Activated CD4-positive, alpha-beta T cell treated with anti-CD3 and anti-CD28 coated beads, Interleukin-2, amount 10 ng/mL, durations not matched to agents 7 days and 5 days (primary cell): ENCODE measurements at regions not wholly inside any gene's neighbourhood (a gene's known extent, or its start where the extent isn't known, plus 50 kb on each side); places are given as distances from the start of the nearest gene placed in this dataset.
"Not testable (repeated sequence)": the region's sequence is repeated elsewhere in the genome, so short reads cannot be mapped to it uniquely, and the experiment has no call there.

Experiments
- CTCF ChIA-PET: fragments of 350-600 bp; sonication (Branson Sonifier 250); formaldehyde crosslinking; loops from one replicate; lab custom pipeline; 2021; ENCODE audit warnings: antibody characterized with exemption; lab: Charles Lee
- POLR2A ChIA-PET: fragments of 350-600 bp; sonication (Branson Sonifier 250); formaldehyde crosslinking; loops from one replicate; lab custom pipeline; 2021; ENCODE audit warnings: antibody characterized with exemption; lab: Charles Lee
- DNase-seq: peaks from one replicate; pipeline ENCODE4 v3.0.0-alpha.2; 2020
- H3K27ac Mint-ChIP-seq: one replicate; pipeline ENCODE4 v1.8.0; 2021; ENCODE audit warnings: mild to moderate bottlenecking, moderate library complexity, mixed read lengths
- H3K27me3 Mint-ChIP-seq: one replicate; pipeline ENCODE4 v1.8.0; 2021; ENCODE audit warnings: mixed read lengths
- H3K36me3 Mint-ChIP-seq: one replicate; pipeline ENCODE4 v1.8.0; 2021; ENCODE audit warnings: low read depth, mixed read lengths
- H3K4me1 Mint-ChIP-seq: one replicate; pipeline ENCODE4 v1.8.0; 2021; ENCODE audit warnings: mixed read lengths
- H3K4me3 Mint-ChIP-seq: one replicate; pipeline ENCODE4 v1.8.0; 2021; ENCODE audit warnings: mild to moderate bottlenecking, moderate library complexity, mixed read lengths
- H3K9me3 Mint-ChIP-seq: one replicate; pipeline ENCODE4 v1.8.0; 2021; ENCODE audit warnings: mixed read lengths

DNA sequence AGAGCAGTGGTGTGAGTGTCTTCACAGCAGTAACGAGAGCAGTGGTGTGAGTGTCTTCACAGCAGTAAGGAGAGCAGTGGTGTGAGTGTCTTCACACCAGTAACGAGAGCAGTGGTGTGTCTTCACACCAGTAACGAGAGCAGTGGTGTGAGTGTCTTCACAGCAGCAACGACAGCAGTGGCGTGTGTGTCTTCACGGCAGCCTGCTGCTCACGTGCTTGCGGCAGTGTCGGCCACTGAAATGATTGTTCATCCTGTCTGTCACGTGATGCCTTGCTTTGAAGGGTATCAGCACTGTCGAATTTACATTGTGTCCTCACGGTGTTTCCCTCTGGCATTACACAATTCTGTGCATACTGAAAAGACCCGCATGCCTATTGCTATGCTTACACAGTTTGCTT lies 541.4 kb upstream of the SALL3 start:
- H3K27me3 Mint-ChIP-seq, H3K4me1 Mint-ChIP-seq, H3K27ac Mint-ChIP-seq, DNase-seq, POLR2A ChIA-PET, CTCF ChIA-PET, H3K36me3 Mint-ChIP-seq, H3K4me3 Mint-ChIP-seq, H3K9me3 Mint-ChIP-seq: not testable (repeated sequence)

DNA sequence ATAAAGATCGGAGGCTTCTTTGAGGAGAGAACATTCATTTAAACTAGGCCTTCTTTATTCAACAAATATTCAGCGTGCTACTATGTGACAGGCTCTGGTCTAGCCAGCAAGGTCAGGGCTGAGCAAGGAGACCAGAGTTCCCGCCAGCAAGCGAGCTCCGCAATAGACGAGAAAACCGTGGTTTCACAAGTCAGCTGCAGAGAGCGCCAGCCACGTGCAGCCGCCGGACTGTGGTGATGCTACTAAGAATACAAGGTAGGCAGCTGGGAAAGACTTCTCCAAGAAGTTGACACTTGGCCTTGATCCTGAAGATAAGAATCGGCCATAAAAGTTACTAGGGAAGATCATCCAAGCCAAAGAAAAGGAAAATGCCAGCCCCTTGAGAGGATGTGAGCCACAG lies 533.7 kb upstream of the SALL3 start:
- no peak for DNase-seq
- ChIA-PET POLR2A (no interaction called here), CTCF (no interaction called here)
- H3K9me3 Mint-ChIP-seq, result no peaks in the 10 kb centered on the region
- no peaks in the 10 kb centered on the region for H3K4me1 Mint-ChIP-seq
- H3K27ac Mint-ChIP-seq, result no peak overlapping the region
- no peak overlapping the region for H3K4me3 Mint-ChIP-seq
- H3K27me3 Mint-ChIP-seq, result no peaks in the 10 kb centered on the region
- no peaks in the 10 kb centered on the region for H3K36me3 Mint-ChIP-seq

DNA sequence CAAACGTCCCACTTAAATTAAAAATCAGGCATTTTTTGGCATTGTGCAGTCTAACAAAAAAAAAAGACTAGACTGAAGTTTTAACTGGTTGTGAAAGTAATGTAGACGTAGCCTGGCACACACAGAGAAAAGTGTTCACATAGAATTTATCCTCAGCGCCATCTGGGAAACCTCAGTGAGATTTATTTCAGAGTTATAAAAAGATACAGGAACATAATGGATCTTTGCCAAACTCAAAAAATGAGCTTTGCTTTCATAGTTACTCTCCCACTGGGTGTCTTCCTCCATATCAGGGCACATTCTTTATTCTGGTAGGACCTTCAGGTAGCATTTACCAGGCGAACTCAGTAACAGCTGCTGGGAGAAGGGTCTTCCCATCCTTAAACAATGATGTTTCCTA lies 532.4 kb upstream of the SALL3 start:
- H3K36me3 Mint-ChIP-seq, result no peaks in the 10 kb centered on the region
- no peak overlapping the region for H3K27ac Mint-ChIP-seq
- CTCF ChIA-PET, result no interaction called here
- no peaks in the 10 kb centered on the region for H3K27me3 Mint-ChIP-seq
- no peaks in the 10 kb centered on the region for H3K9me3 Mint-ChIP-seq
- no peak for DNase-seq
- H3K4me3 Mint-ChIP-seq, result no peak overlapping the region
- H3K4me1 Mint-ChIP-seq, result no peaks in the 10 kb centered on the region
- POLR2A ChIA-PET, result no interaction called here

DNA sequence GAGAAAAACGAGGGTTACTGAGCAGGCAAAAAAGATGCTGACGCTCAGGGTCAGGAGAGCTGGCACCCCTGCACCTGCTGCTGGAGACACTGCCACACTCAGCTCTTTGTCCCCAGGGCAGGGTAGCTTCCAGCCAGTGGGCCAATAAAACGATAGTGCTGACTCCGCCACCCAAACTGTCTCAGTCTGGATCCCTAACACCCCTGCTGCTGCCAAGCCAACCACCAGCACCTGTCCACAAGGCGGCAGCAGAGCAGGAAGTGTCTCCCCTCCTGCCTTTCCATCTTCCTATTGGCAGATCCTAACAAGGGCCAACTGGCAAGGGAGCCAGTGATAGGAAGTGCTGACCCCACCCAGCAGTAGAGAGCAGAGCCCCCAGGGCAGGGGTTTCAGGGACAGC lies 531.5 kb upstream of the SALL3 start:
- H3K4me3 Mint-ChIP-seq, result no peak overlapping the region
- no peaks in the 10 kb centered on the region for H3K4me1 Mint-ChIP-seq
- no peaks in the 10 kb centered on the region for H3K9me3 Mint-ChIP-seq
- H3K36me3 Mint-ChIP-seq, result no peaks in the 10 kb centered on the region
- CTCF ChIA-PET, result no interaction called here
- no peak for DNase-seq
- POLR2A ChIA-PET, result no interaction called here
- H3K27ac Mint-ChIP-seq, result no peak overlapping the region
- no peaks in the 10 kb centered on the region for H3K27me3 Mint-ChIP-seq

DNA sequence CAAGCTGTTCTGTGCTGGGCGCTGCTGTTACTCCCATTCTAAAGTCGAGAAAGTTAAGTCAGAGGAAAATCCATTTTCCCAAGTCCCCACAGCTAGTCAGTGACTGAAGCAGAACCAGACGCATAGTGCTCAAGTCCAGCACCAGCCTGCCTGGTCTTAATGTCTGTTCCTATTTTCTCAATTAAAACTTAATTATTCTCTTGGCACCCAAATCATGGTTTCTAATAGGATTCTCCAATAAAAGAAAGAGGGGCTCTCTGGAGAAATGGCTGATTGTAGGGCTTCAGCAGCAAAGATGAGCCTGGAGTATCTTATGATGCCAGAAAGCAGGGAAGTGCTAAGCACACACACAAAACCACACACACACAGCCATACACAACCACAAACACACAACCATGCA lies 531.0 kb upstream of the SALL3 start:
- ChIA-PET POLR2A (no interaction called here), CTCF (no interaction called here)
- no peak for DNase-seq
- no peak overlapping the region for H3K27ac Mint-ChIP-seq
- H3K27me3 Mint-ChIP-seq, result no peaks in the 10 kb centered on the region
- H3K4me1 Mint-ChIP-seq, result no peaks in the 10 kb centered on the region
- H3K4me3 Mint-ChIP-seq, result no peak overlapping the region
- no peaks in the 10 kb centered on the region for H3K9me3 Mint-ChIP-seq
- H3K36me3 Mint-ChIP-seq, result no peaks in the 10 kb centered on the region

DNA sequence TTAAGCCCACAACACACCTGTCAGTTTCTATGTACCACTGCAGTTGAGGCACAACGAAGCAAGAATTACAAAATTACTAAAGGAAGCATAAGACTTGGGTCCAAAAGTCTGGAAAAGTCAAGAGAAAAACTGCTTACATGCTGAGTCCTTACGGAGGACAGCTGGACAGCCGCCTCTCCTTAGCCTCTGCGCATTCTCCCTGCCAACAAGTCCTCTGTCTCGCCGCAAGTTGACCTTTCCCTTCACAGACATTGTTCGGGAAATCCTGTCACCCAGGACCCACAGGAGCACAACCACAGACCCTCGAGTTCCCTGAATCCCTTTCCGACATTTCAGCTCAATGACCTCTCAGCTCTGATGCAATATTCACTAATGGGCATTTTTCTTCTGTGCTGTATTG lies 525.4 kb upstream of the SALL3 start:
- Mint-ChIP-seq H3K4me1 (no peaks in the 10 kb centered on the region), H3K27me3 (no peaks in the 10 kb centered on the region), H3K36me3 (no peaks in the 10 kb centered on the region), H3K9me3 (no peaks in the 10 kb centered on the region), H3K4me3 (no peak overlapping the region), H3K27ac (no peak overlapping the region)
- ChIA-PET CTCF (no interaction called here), POLR2A (no interaction called here)
- DNase-seq, result no peak

DNA sequence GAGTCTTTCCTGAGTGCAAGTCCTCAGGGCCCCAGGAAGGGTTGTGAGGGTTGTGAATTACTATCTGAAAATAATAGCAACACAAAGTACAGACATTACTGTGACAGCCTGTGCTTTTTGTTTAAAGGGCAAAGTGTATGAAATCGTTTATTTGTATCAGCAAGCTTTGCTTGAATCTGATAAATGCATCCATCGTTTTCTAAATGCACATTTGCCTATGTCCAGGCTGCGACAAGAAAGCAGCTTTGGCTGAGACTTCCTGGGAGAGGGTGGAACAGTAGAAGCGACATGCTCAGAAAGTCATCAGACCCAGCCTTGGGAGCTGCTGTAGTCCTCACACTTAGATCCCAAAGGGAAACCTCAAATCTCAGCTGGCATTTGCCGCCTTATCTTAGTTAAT lies 524.2 kb upstream of the SALL3 start:
- Mint-ChIP-seq H3K27me3 (no peaks in the 10 kb centered on the region), H3K9me3 (no peaks in the 10 kb centered on the region), H3K4me3 (no peak overlapping the region), H3K4me1 (no peaks in the 10 kb centered on the region), H3K27ac (no peak overlapping the region), H3K36me3 (no peaks in the 10 kb centered on the region)
- POLR2A ChIA-PET, result no interaction called here
- CTCF ChIA-PET, result no interaction called here
- no peak for DNase-seq

DNA sequence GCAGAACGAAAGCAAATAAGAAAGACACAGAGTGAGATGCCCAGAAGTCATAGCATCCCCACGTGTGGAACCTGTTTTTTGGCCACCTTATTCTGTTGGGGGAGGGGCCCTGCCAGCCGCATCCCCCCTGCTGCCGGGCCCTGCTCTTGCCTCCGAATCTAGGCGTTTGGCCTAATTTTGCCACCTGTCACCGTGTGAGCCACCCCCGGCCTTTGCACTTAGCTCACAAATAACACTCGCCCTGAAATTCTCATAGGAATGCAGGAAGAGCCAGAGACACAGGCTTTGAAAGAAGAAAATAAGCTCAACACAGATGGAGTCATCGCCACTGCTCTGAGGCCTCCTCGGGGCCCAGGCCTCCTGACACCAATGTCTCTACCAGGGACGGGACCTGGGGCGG lies 522.6 kb upstream of the SALL3 start:
- no peaks in the 10 kb centered on the region for H3K36me3 Mint-ChIP-seq
- no peak overlapping the region for H3K4me3 Mint-ChIP-seq
- DNase-seq, result no peak
- H3K27ac Mint-ChIP-seq, result no peak overlapping the region
- ChIA-PET POLR2A (no interaction called here), CTCF (no interaction called here)
- H3K27me3 Mint-ChIP-seq, result no peaks in the 10 kb centered on the region
- H3K4me1 Mint-ChIP-seq, result no peaks in the 10 kb centered on the region
- H3K9me3 Mint-ChIP-seq, result no peaks in the 10 kb centered on the region

DNA sequence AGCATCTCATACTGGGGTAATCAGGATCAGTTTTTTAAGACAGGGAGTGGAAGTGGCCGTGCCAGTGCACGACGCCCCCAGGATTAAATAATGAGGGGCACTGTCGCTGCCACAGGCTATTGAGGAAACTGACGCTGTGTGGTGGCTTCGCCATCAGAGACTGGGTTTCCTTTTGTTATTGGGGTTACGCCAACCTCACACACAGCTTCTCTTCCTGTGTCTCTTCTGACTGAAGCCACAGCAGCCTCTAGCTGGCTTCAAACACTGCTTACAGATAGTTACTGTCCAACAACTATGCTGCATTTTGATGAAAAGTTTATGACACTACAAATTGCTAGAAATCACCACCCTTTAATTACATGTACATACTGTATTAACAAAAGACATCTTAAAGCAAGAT lies 521.9 kb upstream of the SALL3 start:
- ChIA-PET CTCF (no interaction called here), POLR2A (no interaction called here)
- no peaks in the 10 kb centered on the region for H3K36me3 Mint-ChIP-seq
- H3K4me1 Mint-ChIP-seq, result no peaks in the 10 kb centered on the region
- no peak overlapping the region for H3K4me3 Mint-ChIP-seq
- no peaks in the 10 kb centered on the region for H3K9me3 Mint-ChIP-seq
- no peak overlapping the region for H3K27ac Mint-ChIP-seq
- DNase-seq, result no peak
- no peaks in the 10 kb centered on the region for H3K27me3 Mint-ChIP-seq

DNA sequence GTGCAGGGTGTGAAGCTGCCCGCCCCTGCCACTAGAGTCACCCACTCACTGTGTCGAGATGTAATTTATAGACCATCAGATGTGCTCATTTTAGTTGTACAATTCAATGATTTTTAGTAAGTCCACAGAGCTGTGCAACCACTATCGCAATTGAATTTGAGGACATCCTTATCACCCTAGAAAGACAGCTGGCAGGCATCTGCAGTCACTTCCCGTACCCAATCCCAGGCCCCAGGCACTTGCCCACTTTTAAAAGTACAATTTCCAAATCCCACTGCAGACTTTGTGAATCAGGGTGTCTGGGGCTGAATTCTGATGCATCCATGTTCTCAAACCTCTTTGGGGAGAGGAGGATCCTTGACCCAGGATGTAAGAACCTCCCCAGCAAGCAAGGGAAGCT lies 521.3 kb upstream of the SALL3 start:
- Mint-ChIP-seq H3K27ac (no peak overlapping the region), H3K36me3 (no peaks in the 10 kb centered on the region), H3K27me3 (no peaks in the 10 kb centered on the region), H3K4me3 (no peak overlapping the region), H3K9me3 (peaks cover under 1% of the 10 kb centered on the region), H3K4me1 (no peaks in the 10 kb centered on the region)
- DNase-seq, result no peak
- ChIA-PET POLR2A (no interaction called here), CTCF (no interaction called here)

DNA sequence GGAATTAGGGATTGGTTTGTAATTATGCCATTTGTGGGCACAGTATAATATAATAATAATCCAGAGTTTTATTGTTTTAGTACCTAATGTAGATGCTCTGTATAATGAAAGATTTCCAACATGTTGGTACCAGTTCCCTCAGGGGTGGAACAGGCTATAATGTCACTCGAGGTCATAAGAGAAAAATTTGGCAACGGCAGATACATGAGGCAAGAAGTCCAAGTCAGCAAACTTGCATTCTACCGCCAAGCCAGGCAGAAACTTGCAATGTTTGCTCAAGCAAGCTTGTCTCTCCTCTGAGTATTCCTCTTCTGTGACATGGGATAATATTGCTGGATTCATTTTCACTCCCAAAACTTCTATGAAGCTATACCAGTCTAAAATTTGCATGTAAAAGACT lies 520.0 kb upstream of the SALL3 start:
- Mint-ChIP-seq H3K9me3 (peaks cover 6% of the 10 kb centered on the region), H3K27ac (no peak overlapping the region), H3K36me3 (no peaks in the 10 kb centered on the region), H3K27me3 (no peaks in the 10 kb centered on the region), H3K4me3 (no peak overlapping the region), H3K4me1 (no peaks in the 10 kb centered on the region)
- ChIA-PET CTCF (no interaction called here), POLR2A (interaction anchor here (0.7 kb wide), 1 partner anchor 470 kb away, joined by 3 read pairs; no protein-coding TSS in a partner anchor)
- no peak for DNase-seq

DNA sequence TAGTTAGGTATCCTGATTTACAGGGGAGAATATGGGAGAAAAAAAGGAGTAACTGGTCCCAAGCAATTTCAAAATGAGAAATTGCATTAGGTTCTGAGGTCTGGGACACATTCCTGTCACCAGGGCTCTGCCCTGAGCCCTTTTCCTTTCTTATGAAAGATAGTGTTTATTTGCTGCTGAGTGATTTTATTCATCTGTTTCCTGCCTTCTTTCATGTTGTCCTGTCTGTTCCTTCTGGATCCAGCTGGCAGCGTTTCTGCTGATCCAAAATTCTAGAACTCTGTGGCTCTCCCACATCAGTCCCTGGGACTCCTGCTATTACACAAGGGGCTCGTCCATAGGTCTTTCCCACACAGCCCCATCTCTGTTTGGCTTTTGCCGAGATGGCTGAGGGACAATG lies 519.1 kb upstream of the SALL3 start:
- Mint-ChIP-seq H3K27ac (no peak overlapping the region), H3K36me3 (no peaks in the 10 kb centered on the region), H3K27me3 (no peaks in the 10 kb centered on the region), H3K9me3 (peaks cover 11% of the 10 kb centered on the region), H3K4me3 (no peak overlapping the region), H3K4me1 (no peaks in the 10 kb centered on the region)
- DNase-seq, result no peak
- ChIA-PET POLR2A (no interaction called here), CTCF (no interaction called here)

DNA sequence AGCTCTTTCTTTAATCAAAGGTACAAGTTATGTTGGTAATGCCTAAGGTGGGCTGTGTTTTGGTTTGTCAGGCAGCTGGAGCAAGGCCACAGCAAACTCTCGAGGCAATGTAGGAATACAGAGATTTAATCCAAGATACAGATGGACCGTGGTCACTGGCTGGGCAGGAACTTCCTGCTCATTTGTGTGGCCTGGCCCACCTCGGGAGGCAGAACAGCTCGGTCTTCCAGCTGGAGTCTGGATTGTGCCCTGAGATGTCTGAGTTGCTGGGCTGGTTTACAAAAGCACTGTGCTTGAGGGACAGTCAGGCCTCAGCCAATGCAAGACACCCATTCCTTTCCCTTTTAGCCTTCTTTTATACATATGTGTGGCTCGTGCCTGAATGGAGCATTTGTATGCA lies 506.1 kb upstream of the SALL3 start:
- no peak for DNase-seq
- H3K36me3 Mint-ChIP-seq, result no peaks in the 10 kb centered on the region
- no peak overlapping the region for H3K27ac Mint-ChIP-seq
- ChIA-PET CTCF (no interaction called here), POLR2A (no interaction called here)
- H3K4me1 Mint-ChIP-seq, result no peaks in the 10 kb centered on the region
- H3K27me3 Mint-ChIP-seq, result no peaks in the 10 kb centered on the region
- no peak overlapping the region for H3K4me3 Mint-ChIP-seq
- peaks cover 4% of the 10 kb centered on the region for H3K9me3 Mint-ChIP-seq

DNA sequence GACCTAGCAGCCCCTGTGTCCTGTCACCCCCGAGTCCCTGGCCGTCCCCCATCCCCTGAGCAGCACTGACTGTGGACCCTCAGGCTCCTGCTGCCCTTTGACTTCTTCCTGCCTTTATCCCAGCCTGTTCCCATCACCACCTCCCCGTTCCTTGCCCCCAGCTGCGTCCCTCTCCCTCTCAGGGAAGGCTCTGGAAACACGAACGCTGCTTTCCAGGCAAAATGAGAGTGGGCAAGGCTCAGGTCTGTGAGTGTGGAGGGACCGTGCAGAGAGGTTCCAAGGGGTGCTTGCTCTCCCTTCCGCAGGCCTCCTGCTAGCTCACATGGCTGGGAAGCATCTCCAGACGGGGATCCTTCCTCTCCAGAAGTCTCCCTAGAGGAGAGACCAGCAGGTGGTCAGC lies 501.8 kb upstream of the SALL3 start:
- H3K27ac Mint-ChIP-seq, result no peak overlapping the region
- ChIA-PET POLR2A (no interaction called here), CTCF (no interaction called here)
- no peaks in the 10 kb centered on the region for H3K27me3 Mint-ChIP-seq
- no peak overlapping the region for H3K4me3 Mint-ChIP-seq
- no peaks in the 10 kb centered on the region for H3K36me3 Mint-ChIP-seq
- peaks cover 2% of the 10 kb centered on the region for H3K9me3 Mint-ChIP-seq
- no peaks in the 10 kb centered on the region for H3K4me1 Mint-ChIP-seq
- DNase-seq, result no peak

DNA sequence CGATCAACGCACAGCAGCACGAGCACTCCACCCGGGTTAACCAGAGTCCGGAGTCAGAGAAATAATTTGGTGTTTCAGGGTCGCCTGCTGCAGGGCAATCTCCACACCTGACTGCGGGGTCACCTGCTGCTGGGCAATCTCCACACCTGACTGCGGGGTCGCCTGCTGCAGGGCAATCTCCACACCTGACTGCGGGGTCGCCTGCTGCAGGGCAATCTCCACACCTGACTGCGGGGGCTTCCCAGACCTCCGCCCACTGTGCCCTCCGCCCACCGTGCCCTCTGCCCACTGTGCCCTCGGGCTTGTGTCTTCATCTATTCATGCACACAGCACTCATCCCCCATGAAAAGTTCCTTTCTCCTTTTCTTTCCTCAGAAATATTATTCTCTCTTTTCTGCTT lies 500.2 kb upstream of the SALL3 start:
- ChIA-PET CTCF (no interaction called here), POLR2A (no interaction called here)
- Mint-ChIP-seq H3K4me1 (no peaks in the 10 kb centered on the region), H3K4me3 (no peak overlapping the region), H3K27me3 (no peaks in the 10 kb centered on the region), H3K27ac (no peak overlapping the region), H3K36me3 (no peaks in the 10 kb centered on the region), H3K9me3 (peaks cover 2% of the 10 kb centered on the region)
- no peak for DNase-seq
